ENCODE measurements at regions not wholly inside any gene's neighbourhood (a gene's known extent, or its start where the extent isn't known, plus 50 kb on each side); places are given as distances from the start of the nearest gene placed in this dataset.

DNA sequence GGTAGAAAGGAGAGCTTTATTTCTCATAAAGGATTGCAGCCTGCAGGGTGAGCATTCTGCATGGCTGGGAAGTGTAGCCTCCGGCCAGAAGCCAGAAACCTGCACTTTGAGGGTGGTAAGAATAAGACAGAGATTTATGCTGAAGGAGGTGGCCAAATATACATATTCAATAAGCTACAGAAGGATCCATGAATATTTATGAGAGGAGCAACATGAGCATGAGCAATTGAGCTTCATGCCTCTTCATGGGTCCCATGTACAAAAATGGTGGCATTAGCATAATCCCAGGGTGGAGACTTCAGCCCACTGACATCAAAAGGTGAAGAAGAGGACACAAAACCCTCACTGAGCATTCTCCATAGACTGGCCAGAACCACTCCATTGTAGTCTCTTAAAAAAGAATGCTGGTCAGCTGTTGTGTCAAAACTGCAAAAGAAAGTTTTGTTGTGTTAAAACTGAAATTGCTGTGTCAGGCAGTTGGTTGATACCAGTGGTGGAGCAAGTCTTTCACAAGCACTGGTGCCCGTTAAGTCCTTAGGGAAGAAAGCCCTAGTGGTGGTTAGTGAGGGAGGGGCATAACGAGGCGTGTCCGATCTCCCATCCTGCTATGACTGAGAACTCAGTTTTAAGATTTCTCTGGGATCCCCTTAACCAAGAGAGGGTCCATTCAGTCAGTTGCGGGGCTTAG lies 160.8 kb upstream of the MAP1B start:
- H3K36me3 Mint-ChIP-seq, result no peaks in the 10 kb centered on the region
- H3K4me1 ChIP-seq (ENCODE audit: control insufficient read depth, insufficient read depth, low read length), result no peaks in the 10 kb centered on the region
- WGBS (ENCODE audit: insufficient coverage), result 84% methylated on average over 6 of the region's 6 CpGs
- H3K4me1 Mint-ChIP-seq, result no peaks in the 10 kb centered on the region
- no peaks in the 10 kb centered on the region for H3K27me3 ChIP-seq (ENCODE audit: control insufficient read depth, insufficient read depth, low read length)
- peaks cover 2 to 3% of the 10 kb centered on the region in 2 donors for H3K9me3 Mint-ChIP-seq
- intact Hi-C loops (cut with micrococcal nuclease), result no loop called here
- DNase-seq (no peak), ATAC-seq (no peak)
- no peaks in the 10 kb centered on the region for H3K36me3 ChIP-seq (ENCODE audit: control insufficient read depth, insufficient read depth, low read length)
- peaks cover 0 to 3% of the 10 kb centered on the region in 2 donors for H3K27me3 Mint-ChIP-seq (ENCODE audit: low read depth in 2 of 2)
- no peak overlapping the region for H3K27ac ChIP-seq (ENCODE audit: low read length)
- TF ChIP-seq, protein P1, sequence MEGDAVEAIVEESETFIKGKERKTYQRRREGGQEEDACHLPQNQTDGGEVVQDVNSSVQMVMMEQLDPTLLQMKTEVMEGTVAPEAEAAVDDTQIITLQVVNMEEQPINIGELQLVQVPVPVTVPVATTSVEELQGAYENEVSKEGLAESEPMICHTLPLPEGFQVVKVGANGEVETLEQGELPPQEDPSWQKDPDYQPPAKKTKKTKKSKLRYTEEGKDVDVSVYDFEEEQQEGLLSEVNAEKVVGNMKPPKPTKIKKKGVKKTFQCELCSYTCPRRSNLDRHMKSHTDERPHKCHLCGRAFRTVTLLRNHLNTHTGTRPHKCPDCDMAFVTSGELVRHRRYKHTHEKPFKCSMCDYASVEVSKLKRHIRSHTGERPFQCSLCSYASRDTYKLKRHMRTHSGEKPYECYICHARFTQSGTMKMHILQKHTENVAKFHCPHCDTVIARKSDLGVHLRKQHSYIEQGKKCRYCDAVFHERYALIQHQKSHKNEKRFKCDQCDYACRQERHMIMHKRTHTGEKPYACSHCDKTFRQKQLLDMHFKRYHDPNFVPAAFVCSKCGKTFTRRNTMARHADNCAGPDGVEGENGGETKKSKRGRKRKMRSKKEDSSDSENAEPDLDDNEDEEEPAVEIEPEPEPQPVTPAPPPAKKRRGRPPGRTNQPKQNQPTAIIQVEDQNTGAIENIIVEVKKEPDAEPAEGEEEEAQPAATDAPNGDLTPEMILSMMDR (IDR thresholded peaks at IDR 0.05), result no peak
- H3K4me3 ChIP-seq (ENCODE audit: low read length), result no peak overlapping the region
- no peak overlapping the region for H3K4me3 Mint-ChIP-seq
- H3K27ac Mint-ChIP-seq, result no peak overlapping the region
- no peaks in the 10 kb centered on the region for H3K9me3 ChIP-seq (ENCODE audit: control insufficient read depth, insufficient read depth, low read length)

DNA sequence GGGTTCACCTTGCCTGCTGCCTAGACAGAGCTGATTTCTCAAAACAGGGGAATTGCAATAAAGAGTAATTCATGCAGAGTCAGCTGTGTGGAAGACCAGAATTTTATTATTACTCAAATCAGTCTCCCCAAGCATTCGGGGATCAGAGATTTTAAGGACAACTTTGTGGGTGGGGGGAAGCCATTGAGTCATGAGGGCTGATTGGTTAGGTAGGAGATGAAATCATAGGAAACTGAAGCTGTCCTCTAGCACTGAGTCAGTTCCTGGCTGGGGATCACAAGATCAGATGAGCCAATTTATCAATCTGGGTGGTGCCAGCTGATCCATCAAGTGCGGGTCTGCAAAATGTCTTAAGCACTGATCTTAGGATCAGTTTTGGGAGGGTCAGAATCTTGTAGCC lies 159.1 kb upstream of the MAP1B start:
- TF ChIP-seq, protein P1 (IDR thresholded peaks at IDR 0.05), result no peak
- Mint-ChIP-seq H3K27me3 (ENCODE audit: low read depth in 2 of 2) (peaks cover 0 to 3% of the 10 kb centered on the region in 2 donors), H3K4me3 (no peak overlapping the region), H3K9me3 (peaks cover 2 to 7% of the 10 kb centered on the region in 2 donors), H3K4me1 (no peaks in the 10 kb centered on the region), H3K27ac (no peak overlapping the region), H3K36me3 (no peaks in the 10 kb centered on the region)
- Histone ChIP-seq H3K27me3 (ENCODE audit: control insufficient read depth, insufficient read depth, low read length) (no peaks in the 10 kb centered on the region), H3K9me3 (ENCODE audit: control insufficient read depth, insufficient read depth, low read length) (no peaks in the 10 kb centered on the region), H3K4me1 (ENCODE audit: control insufficient read depth, insufficient read depth, low read length) (no peaks in the 10 kb centered on the region), H3K4me3 (ENCODE audit: low read length) (no peak overlapping the region), H3K27ac (ENCODE audit: low read length) (no peak overlapping the region), H3K36me3 (ENCODE audit: control insufficient read depth, insufficient read depth, low read length) (no peaks in the 10 kb centered on the region)
- DNase-seq (no peak), ATAC-seq (no peak)
- intact Hi-C loops (cut with micrococcal nuclease), result no loop called here
- WGBS (ENCODE audit: insufficient coverage), result 100% methylated on average over 2 of the region's 2 CpGs

DNA sequence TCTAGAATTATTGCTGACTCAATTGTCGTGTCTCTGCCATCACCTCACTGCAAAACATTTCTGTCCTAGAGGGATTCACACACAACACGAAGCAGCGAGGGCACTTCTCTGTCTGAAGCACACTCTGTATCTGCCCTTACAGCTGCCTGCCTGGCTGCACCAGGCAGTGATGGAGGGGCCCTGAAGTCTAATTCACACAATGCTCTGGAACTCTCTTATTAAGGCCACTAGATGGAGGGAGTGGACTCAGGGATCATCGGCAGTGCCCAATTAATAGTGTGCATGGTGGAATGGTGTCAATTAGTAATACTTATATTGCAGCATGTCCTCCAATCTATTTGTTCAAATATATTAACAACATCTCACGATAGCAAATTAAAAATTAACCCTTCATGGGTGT lies 157.5 kb upstream of the MAP1B start:
- no peaks in the 10 kb centered on the region for H3K4me1 Mint-ChIP-seq
- DNase-seq, result no peak
- no peaks in the 10 kb centered on the region for H3K36me3 ChIP-seq (ENCODE audit: control insufficient read depth, insufficient read depth, low read length)
- ATAC-seq, result no peak
- H3K4me3 Mint-ChIP-seq, result no peak overlapping the region
- WGBS (ENCODE audit: insufficient coverage), result 92% methylated on average over 3 of the region's 5 CpGs
- peaks cover 2 to 7% of the 10 kb centered on the region in 2 donors for H3K9me3 Mint-ChIP-seq
- H3K36me3 Mint-ChIP-seq, result no peaks in the 10 kb centered on the region
- H3K27me3 ChIP-seq (ENCODE audit: control insufficient read depth, insufficient read depth, low read length), result no peaks in the 10 kb centered on the region
- no peak overlapping the region for H3K4me3 ChIP-seq (ENCODE audit: low read length)
- no peaks in the 10 kb centered on the region for H3K9me3 ChIP-seq (ENCODE audit: control insufficient read depth, insufficient read depth, low read length)
- peaks cover 0 to 5% of the 10 kb centered on the region in 2 donors for H3K27me3 Mint-ChIP-seq (ENCODE audit: low read depth in 2 of 2)
- no peaks in the 10 kb centered on the region for H3K4me1 ChIP-seq (ENCODE audit: control insufficient read depth, insufficient read depth, low read length)
- TF ChIP-seq, protein P1 (IDR thresholded peaks at IDR 0.05), result no peak
- no peak overlapping the region for H3K27ac ChIP-seq (ENCODE audit: low read length)
- intact Hi-C loops (cut with micrococcal nuclease), result no loop called here
- no peak overlapping the region for H3K27ac Mint-ChIP-seq

GRCh38 chr5:71953866-71954265 lies 153.4 kb upstream of the MAP1B start:
- H3K4me1 Mint-ChIP-seq, result no peaks in the 10 kb centered on the region
- peaks cover 0 to 3% of the 10 kb centered on the region in 2 donors for H3K9me3 Mint-ChIP-seq
- 85% methylated on average over 8 of the region's 8 CpGs for WGBS (ENCODE audit: insufficient coverage)
- H3K36me3 Mint-ChIP-seq, result no peaks in the 10 kb centered on the region
- H3K36me3 ChIP-seq (ENCODE audit: control insufficient read depth, insufficient read depth, low read length), result no peaks in the 10 kb centered on the region
- no peak overlapping the region for H3K4me3 ChIP-seq (ENCODE audit: low read length)
- no peak overlapping the region for H3K27ac ChIP-seq (ENCODE audit: low read length)
- H3K27me3 ChIP-seq (ENCODE audit: control insufficient read depth, insufficient read depth, low read length), result no peaks in the 10 kb centered on the region
- H3K27ac Mint-ChIP-seq, result no peak overlapping the region
- intact Hi-C loops (cut with micrococcal nuclease), result no loop called here
- DNase-seq (no peak), ATAC-seq (no peak)
- TF ChIP-seq, protein P1 (IDR thresholded peaks at IDR 0.05), result no peak
- no peak overlapping the region for H3K4me3 Mint-ChIP-seq
- no peaks in the 10 kb centered on the region for H3K4me1 ChIP-seq (ENCODE audit: control insufficient read depth, insufficient read depth, low read length)
- H3K9me3 ChIP-seq (ENCODE audit: control insufficient read depth, insufficient read depth, low read length), result no peaks in the 10 kb centered on the region
- H3K27me3 Mint-ChIP-seq (ENCODE audit: low read depth in 2 of 2), result peaks cover 0 to 3% of the 10 kb centered on the region in 2 donors
